Jurkat, Clone E6-1 (cell line): ENCODE measurements at regions not wholly inside any gene's neighbourhood (a gene's known extent, or its start where the extent isn't known, plus 50 kb on each side); places are given as distances from the start of the nearest gene placed in this dataset.
"Not testable (repeated sequence)": the region's sequence is repeated elsewhere in the genome, so short reads cannot be mapped to it uniquely, and the experiment has no call there.

Source experiments
- DNase-seq: peaks from one replicate; pipeline ENCODE4 v3.0.0-alpha.2; 2011; ENCODE audit warnings: low read depth, low spot score
- H3K4me3 ChIP-seq: 2 replicates; pipeline ENCODE4 v1.5.1; 2011; ENCODE audit warnings: mild to moderate bottlenecking, low read length, control low read depth, moderate library complexity

GRCh38 chr17:5915337-5915736 lies 154.8 kb upstream of the WSCD1 start:
- no peak for DNase-seq
- H3K4me3 ChIP-seq: no peak overlapping the region

GRCh38 chr17:5919089-5919488 lies 151.1 kb upstream of the WSCD1 start:
- no peak overlapping the region for H3K4me3 ChIP-seq
- no peak for DNase-seq

- H3K4me3 ChIP-seq: no peak overlapping the region
- no peak for DNase-seq
Measured at GRCh38 chr17:5921512-5922282, 148.5 kb upstream of the WSCD1 start.

GRCh38 chr17:5922476-5922875 lies 147.7 kb upstream of the WSCD1 start:
- no peak overlapping the region for H3K4me3 ChIP-seq
- peak; percentile 85 for DNase-seq

- DNase-seq: no peak
- H3K4me3 ChIP-seq: no peak overlapping the region
Measured at GRCh38 chr17:5929721-5930120, 140.5 kb upstream of the WSCD1 start.

GRCh38 chr17:5930555-5930954 lies 139.6 kb upstream of the WSCD1 start:
- not testable (repeated sequence) for DNase-seq, H3K4me3 ChIP-seq

- no peak for DNase-seq
- H3K4me3 ChIP-seq: no peak overlapping the region
Measured at GRCh38 chr17:5931616-5932015, 138.6 kb upstream of the WSCD1 start.

GRCh38 chr17:5933430-5933829 lies 136.7 kb upstream of the WSCD1 start:
- no peak for DNase-seq
- no peak overlapping the region for H3K4me3 ChIP-seq

- DNase-seq: no peak
- no peak overlapping the region for H3K4me3 ChIP-seq
Measured at GRCh38 chr17:5941258-5941657, 128.9 kb upstream of the WSCD1 start.

- H3K4me3 ChIP-seq: no peak overlapping the region
- DNase-seq: no peak
Measured at GRCh38 chr17:5942687-5943086, 127.5 kb upstream of the WSCD1 start.

GRCh38 chr17:5943232-5943631 lies 126.9 kb upstream of the WSCD1 start:
- DNase-seq: no peak
- H3K4me3 ChIP-seq: no peak overlapping the region

- DNase-seq: no peak
- H3K4me3 ChIP-seq: no peak overlapping the region
Measured at GRCh38 chr17:5943982-5944381, 126.2 kb upstream of the WSCD1 start.

GRCh38 chr17:5947701-5948180 lies 122.4 kb upstream of the WSCD1 start:
- DNase-seq: no peak
- no peak overlapping the region for H3K4me3 ChIP-seq

- DNase-seq: no peak
- H3K4me3 ChIP-seq: no peak overlapping the region
Measured at GRCh38 chr17:5948811-5949210, 121.4 kb upstream of the WSCD1 start.

GRCh38 chr17:5950878-5951277 lies 119.3 kb upstream of the WSCD1 start:
- no peak for DNase-seq
- H3K4me3 ChIP-seq: no peak overlapping the region

- no peak overlapping the region for H3K4me3 ChIP-seq
- DNase-seq: no peak
Measured at GRCh38 chr17:5951912-5952311, 118.3 kb upstream of the WSCD1 start.

- DNase-seq: no peak
Measured at GRCh38 chr17:5952518-5952917, 117.7 kb upstream of the WSCD1 start.

GRCh38 chr17:5955764-5956163 lies 114.4 kb upstream of the WSCD1 start:
- H3K4me3 ChIP-seq: no peak overlapping the region
- no peak for DNase-seq

More at GRCh38 chr17:5952518-5952917, 117.7 kb upstream of the WSCD1 start:
- no peak overlapping the region for H3K4me3 ChIP-seq

GRCh38 chr17:5958850-5959249 lies 111.3 kb upstream of the WSCD1 start:
- no peak overlapping the region for H3K4me3 ChIP-seq
- no peak for DNase-seq

- H3K4me3 ChIP-seq: no peak overlapping the region
- DNase-seq: no peak
Measured at GRCh38 chr17:5962371-5962770, 107.8 kb upstream of the WSCD1 start.

GRCh38 chr17:5971969-5972368 lies 98.2 kb upstream of the WSCD1 start:
- H3K4me3 ChIP-seq: no peak overlapping the region
- no peak for DNase-seq
